ENCODE measurements at regions not wholly inside any gene's neighbourhood (a gene's known extent, or its start where the extent isn't known, plus 50 kb on each side); places are given as distances from the start of the nearest gene placed in this dataset.

GRCh38 chr13:91119643-91120042 lies 227.8 kb upstream of the MIR17HG start:
- FAIRE-seq (no peak), DNase-seq (no peak)
- Histone ChIP-seq H3K4me1 (ENCODE audit: control insufficient read depth in 3 of 3, insufficient read depth in 2 of 3, low read depth in 1 of 3, low read length in 2 of 3) (no peaks in the 10 kb centered on the region), H3K27ac (ENCODE audit: low read depth in 1 of 3, low read length in 2 of 3) (no peak overlapping the region), H3K4me3 (ENCODE audit: low read depth in 1 of 3, low read length in 3 of 3) (no peak overlapping the region), H3K27me3 (ENCODE audit: control insufficient read depth in 3 of 3, insufficient read depth in 3 of 3, low read length in 3 of 3) (no peaks in the 10 kb centered on the region), H3K9me3 (ENCODE audit: control insufficient read depth in 2 of 2, insufficient read depth in 1 of 2, low read depth in 1 of 2, low read length in 1 of 2) (no peaks in the 10 kb centered on the region), H3K36me3 (ENCODE audit: control insufficient read depth in 3 of 3, insufficient read depth in 2 of 3, low read depth in 1 of 3, low read length in 3 of 3) (no peaks in the 10 kb centered on the region)
- 81 to 90% (median 84%) methylated on average over 3 of the region's 3 CpGs for WGBS, 3 donors

DNA sequence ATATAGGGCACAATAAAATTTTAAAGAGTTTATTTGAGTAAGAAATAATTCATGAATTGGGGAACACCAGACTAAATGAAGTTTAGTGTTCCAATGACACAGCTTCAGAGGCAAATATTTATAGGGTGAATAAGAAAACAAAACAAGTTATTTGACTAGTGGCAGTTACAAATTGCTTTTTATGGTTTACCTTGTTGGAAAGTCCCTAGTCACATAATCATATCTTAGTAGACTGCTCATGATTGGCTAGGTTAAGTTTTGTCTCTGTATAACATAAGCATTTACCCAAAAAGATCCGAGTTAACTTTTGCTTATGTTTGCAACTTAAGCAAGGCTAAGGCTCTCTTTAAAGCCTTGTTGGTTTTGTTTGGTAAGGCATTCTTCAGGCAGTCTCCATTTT lies 224.7 kb upstream of the MIR17HG start:
- Histone ChIP-seq H3K4me1 (ENCODE audit: control insufficient read depth in 3 of 3, insufficient read depth in 2 of 3, low read depth in 1 of 3, low read length in 2 of 3) (no peaks in the 10 kb centered on the region), H3K27me3 (ENCODE audit: control insufficient read depth in 3 of 3, insufficient read depth in 3 of 3, low read length in 3 of 3) (no peaks in the 10 kb centered on the region), H3K9me3 (ENCODE audit: control insufficient read depth in 2 of 2, insufficient read depth in 1 of 2, low read depth in 1 of 2, low read length in 1 of 2) (no peaks in the 10 kb centered on the region), H3K36me3 (ENCODE audit: control insufficient read depth in 3 of 3, insufficient read depth in 2 of 3, low read depth in 1 of 3, low read length in 3 of 3) (no peaks in the 10 kb centered on the region), H3K27ac (ENCODE audit: low read depth in 1 of 3, low read length in 2 of 3) (no peak overlapping the region), H3K4me3 (ENCODE audit: low read depth in 1 of 3, low read length in 3 of 3) (no peak overlapping the region)
- DNase-seq, result no peak
- FAIRE-seq, result no peak
- WGBS, 3 donors, result 71 to 87% (median 84%) methylated on average over 1 of the region's 1 CpG

GRCh38 chr13:91123456-91124127 lies 223.9 kb upstream of the MIR17HG start:
- FAIRE-seq, result no peak
- no peak for DNase-seq
- Histone ChIP-seq H3K27ac (ENCODE audit: low read depth in 1 of 3, low read length in 2 of 3) (no peak overlapping the region), H3K9me3 (ENCODE audit: control insufficient read depth in 2 of 2, insufficient read depth in 1 of 2, low read depth in 1 of 2, low read length in 1 of 2) (no peaks in the 10 kb centered on the region), H3K27me3 (ENCODE audit: control insufficient read depth in 3 of 3, insufficient read depth in 3 of 3, low read length in 3 of 3) (no peaks in the 10 kb centered on the region), H3K36me3 (ENCODE audit: control insufficient read depth in 3 of 3, insufficient read depth in 2 of 3, low read depth in 1 of 3, low read length in 3 of 3) (no peaks in the 10 kb centered on the region), H3K4me3 (ENCODE audit: low read depth in 1 of 3, low read length in 3 of 3) (no peak overlapping the region), H3K4me1 (ENCODE audit: control insufficient read depth in 3 of 3, insufficient read depth in 2 of 3, low read depth in 1 of 3, low read length in 2 of 3) (no peaks in the 10 kb centered on the region)
- WGBS, 3 donors, result 26 to 43% (median 33%) methylated on average over 5 of the region's 5 CpGs

DNA sequence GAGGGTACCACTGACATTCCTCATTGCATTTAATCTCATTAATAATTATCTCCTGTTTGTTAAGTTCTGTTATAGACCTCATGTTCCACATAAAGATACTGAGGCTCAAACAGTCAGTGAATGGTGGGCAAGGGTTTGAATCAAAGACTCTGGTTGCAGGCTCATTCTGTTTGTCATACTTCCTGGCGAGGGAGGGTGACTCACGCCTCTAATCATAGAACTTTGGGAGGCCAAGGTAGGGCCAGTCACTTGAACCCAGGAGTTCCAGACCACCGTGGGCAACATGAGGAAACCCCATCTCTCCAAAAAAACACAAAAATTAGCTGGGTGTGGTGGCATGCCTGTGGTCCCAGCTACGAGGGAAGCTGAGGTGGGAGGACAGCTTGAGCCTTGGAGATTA lies 220.7 kb upstream of the MIR17HG start:
- H3K4me1 ChIP-seq (ENCODE audit: control insufficient read depth in 3 of 3, insufficient read depth in 2 of 3, low read depth in 1 of 3, low read length in 2 of 3), result no peaks in the 10 kb centered on the region
- H3K36me3 ChIP-seq (ENCODE audit: control insufficient read depth in 3 of 3, insufficient read depth in 2 of 3, low read depth in 1 of 3, low read length in 3 of 3), result no peaks in the 10 kb centered on the region
- WGBS, 3 donors, result 59 to 68% (median 67%) methylated on average over 4 of the region's 4 CpGs
- H3K27ac ChIP-seq (ENCODE audit: low read depth in 1 of 3, low read length in 2 of 3), result no peak overlapping the region
- no peaks in the 10 kb centered on the region for H3K9me3 ChIP-seq (ENCODE audit: control insufficient read depth in 2 of 2, insufficient read depth in 1 of 2, low read depth in 1 of 2, low read length in 1 of 2)
- FAIRE-seq, result no peak
- no peak for DNase-seq
- no peak overlapping the region for H3K4me3 ChIP-seq (ENCODE audit: low read depth in 1 of 3, low read length in 3 of 3)
- no peaks in the 10 kb centered on the region for H3K27me3 ChIP-seq (ENCODE audit: control insufficient read depth in 3 of 3, insufficient read depth in 3 of 3, low read length in 3 of 3)

GRCh38 chr13:91127995-91128394 lies 219.5 kb upstream of the MIR17HG start:
- Histone ChIP-seq H3K4me1 (ENCODE audit: control insufficient read depth in 3 of 3, insufficient read depth in 2 of 3, low read depth in 1 of 3, low read length in 2 of 3) (no peaks in the 10 kb centered on the region), H3K36me3 (ENCODE audit: control insufficient read depth in 3 of 3, insufficient read depth in 2 of 3, low read depth in 1 of 3, low read length in 3 of 3) (no peaks in the 10 kb centered on the region), H3K27me3 (ENCODE audit: control insufficient read depth in 3 of 3, insufficient read depth in 3 of 3, low read length in 3 of 3) (no peaks in the 10 kb centered on the region), H3K9me3 (ENCODE audit: control insufficient read depth in 2 of 2, insufficient read depth in 1 of 2, low read depth in 1 of 2, low read length in 1 of 2) (no peaks in the 10 kb centered on the region), H3K4me3 (ENCODE audit: low read depth in 1 of 3, low read length in 3 of 3) (no peak overlapping the region), H3K27ac (ENCODE audit: low read depth in 1 of 3, low read length in 2 of 3) (no peak overlapping the region)
- no peak for FAIRE-seq
- 86 to 91% (median 88%) methylated on average over 1 of the region's 1 CpG for WGBS, 3 donors
- DNase-seq, result no peak

DNA sequence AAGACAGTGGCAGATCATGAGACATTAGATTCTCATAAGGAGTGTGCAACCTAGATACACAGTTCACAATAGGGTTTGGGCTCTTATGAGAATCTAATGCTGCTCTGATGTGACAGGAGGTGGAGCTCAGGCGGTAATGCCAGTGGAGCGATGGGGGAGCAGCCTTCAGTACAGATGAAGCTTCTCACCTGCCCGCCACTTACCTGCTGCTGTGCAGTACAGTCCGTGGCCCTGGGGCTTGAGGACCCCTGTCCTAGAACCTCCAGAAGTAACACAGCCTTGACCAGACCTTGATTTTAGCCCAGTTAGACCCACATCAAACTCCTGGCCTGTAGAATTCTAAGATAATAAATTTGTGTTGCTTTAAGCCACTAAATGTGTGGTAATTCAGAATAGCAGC lies 215.1 kb upstream of the MIR17HG start:
- Histone ChIP-seq H3K36me3 (ENCODE audit: control insufficient read depth in 3 of 3, insufficient read depth in 2 of 3, low read depth in 1 of 3, low read length in 3 of 3) (no peaks in the 10 kb centered on the region), H3K27me3 (ENCODE audit: control insufficient read depth in 3 of 3, insufficient read depth in 3 of 3, low read length in 3 of 3) (no peaks in the 10 kb centered on the region), H3K4me1 (ENCODE audit: control insufficient read depth in 3 of 3, insufficient read depth in 2 of 3, low read depth in 1 of 3, low read length in 2 of 3) (peaks cover 0 to 12% (median 2%) of the 10 kb centered on the region in 3 donors), H3K4me3 (ENCODE audit: low read depth in 1 of 3, low read length in 3 of 3) (no peak overlapping the region), H3K9me3 (ENCODE audit: control insufficient read depth in 2 of 2, insufficient read depth in 1 of 2, low read depth in 1 of 2, low read length in 1 of 2) (no peaks in the 10 kb centered on the region), H3K27ac (ENCODE audit: low read depth in 1 of 3, low read length in 2 of 3) (no peak overlapping the region)
- FAIRE-seq (no peak), DNase-seq (no peak)
- 90 to 94% (median 92%) methylated on average over 4 of the region's 4 CpGs for WGBS, 3 donors

- Histone ChIP-seq H3K27me3 (ENCODE audit: control insufficient read depth in 3 of 3, insufficient read depth in 3 of 3, low read length in 3 of 3) (no peaks in the 10 kb centered on the region), H3K4me1 (ENCODE audit: control insufficient read depth in 3 of 3, insufficient read depth in 2 of 3, low read depth in 1 of 3, low read length in 2 of 3) (peaks cover 0 to 12% (median 2%) of the 10 kb centered on the region in 3 donors), H3K27ac (ENCODE audit: low read depth in 1 of 3, low read length in 2 of 3) (no peak overlapping the region), H3K4me3 (ENCODE audit: low read depth in 1 of 3, low read length in 3 of 3) (no peak overlapping the region), H3K9me3 (ENCODE audit: control insufficient read depth in 2 of 2, insufficient read depth in 1 of 2, low read depth in 1 of 2, low read length in 1 of 2) (no peaks in the 10 kb centered on the region), H3K36me3 (ENCODE audit: control insufficient read depth in 3 of 3, insufficient read depth in 2 of 3, low read depth in 1 of 3, low read length in 3 of 3) (no peaks in the 10 kb centered on the region)
- FAIRE-seq (no peak), DNase-seq (no peak)
- 67 to 80% (median 79%) methylated on average over 7 of the region's 7 CpGs for WGBS, 3 donors
Observed at GRCh38 chr13:91132786-91133185, 214.7 kb upstream of the MIR17HG start.

DNA sequence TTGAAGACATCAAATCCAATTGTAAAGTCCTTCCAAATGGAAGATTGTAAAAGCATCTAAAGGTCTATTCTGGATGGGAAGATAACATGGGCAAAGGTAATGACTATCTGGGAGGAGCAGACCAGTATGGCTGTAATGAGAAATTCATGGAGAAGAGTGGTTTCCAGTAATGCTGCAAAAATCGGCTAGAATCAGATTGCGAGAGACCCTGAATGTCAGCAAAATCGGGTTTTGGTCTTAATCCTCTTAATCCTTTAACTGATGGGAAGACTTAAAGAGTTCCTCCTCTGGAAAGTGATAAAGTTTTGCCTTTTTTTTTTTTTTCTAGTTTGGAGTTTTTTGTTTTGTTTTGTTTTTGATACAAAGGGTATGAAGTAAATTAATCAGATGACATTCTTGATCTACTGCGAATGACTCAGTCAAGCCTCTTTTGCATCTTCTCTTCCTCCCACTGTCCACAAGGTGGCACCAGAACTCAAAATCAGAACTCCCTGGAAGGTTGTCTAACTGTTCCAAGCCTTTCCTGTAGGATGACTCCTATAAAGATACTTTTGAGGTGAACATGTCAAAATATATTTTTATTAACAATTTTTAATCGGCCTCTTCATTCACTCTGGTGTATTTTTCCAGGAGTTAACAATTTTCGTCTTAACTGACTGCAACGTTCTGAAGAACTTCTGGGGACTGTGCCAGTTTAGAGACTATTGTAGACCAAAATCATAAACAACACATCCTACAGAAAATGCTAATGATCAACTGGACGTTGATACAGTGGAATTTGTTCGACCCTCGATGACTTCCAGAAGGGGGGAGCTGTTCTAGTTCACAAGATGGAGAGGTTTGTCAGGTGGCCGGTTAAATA lies 213.3 kb upstream of the MIR17HG start:
- H3K27ac ChIP-seq (ENCODE audit: low read depth in 1 of 3, low read length in 2 of 3), result no peak overlapping the region
- 36 to 38% (median 37%) methylated on average over 11 of the region's 11 CpGs for WGBS, 3 donors
- H3K36me3 ChIP-seq (ENCODE audit: control insufficient read depth in 3 of 3, insufficient read depth in 2 of 3, low read depth in 1 of 3, low read length in 3 of 3), result no peaks in the 10 kb centered on the region
- DNase-seq (peak; percentile 74 to 81), FAIRE-seq (no peak)
- peaks cover 0 to 12% (median 2%) of the 10 kb centered on the region in 3 donors for H3K4me1 ChIP-seq (ENCODE audit: control insufficient read depth in 3 of 3, insufficient read depth in 2 of 3, low read depth in 1 of 3, low read length in 2 of 3)
- no peaks in the 10 kb centered on the region for H3K9me3 ChIP-seq (ENCODE audit: control insufficient read depth in 2 of 2, insufficient read depth in 1 of 2, low read depth in 1 of 2, low read length in 1 of 2)
- H3K4me3 ChIP-seq (ENCODE audit: low read depth in 1 of 3, low read length in 3 of 3), result no peak overlapping the region
- no peaks in the 10 kb centered on the region for H3K27me3 ChIP-seq (ENCODE audit: control insufficient read depth in 3 of 3, insufficient read depth in 3 of 3, low read length in 3 of 3)

Measured in small intestine (tissue), 7 donors.